HG03280 (cell line): ENCODE measurements at regions not wholly inside any gene's neighbourhood (a gene's known extent, or its start where the extent isn't known, plus 50 kb on each side); places are given as distances from the start of the nearest gene placed in this dataset.

ENCODE experiments used
- ATAC-seq: cut with Tn5 transposase; IDR thresholded peaks from one replicate; pipeline ENCODE4 v1.9.1; 2021; ENCODE audit warnings: mild to moderate bottlenecking, moderate library complexity; ENCODE audit not compliant: unreplicated experiment

DNA sequence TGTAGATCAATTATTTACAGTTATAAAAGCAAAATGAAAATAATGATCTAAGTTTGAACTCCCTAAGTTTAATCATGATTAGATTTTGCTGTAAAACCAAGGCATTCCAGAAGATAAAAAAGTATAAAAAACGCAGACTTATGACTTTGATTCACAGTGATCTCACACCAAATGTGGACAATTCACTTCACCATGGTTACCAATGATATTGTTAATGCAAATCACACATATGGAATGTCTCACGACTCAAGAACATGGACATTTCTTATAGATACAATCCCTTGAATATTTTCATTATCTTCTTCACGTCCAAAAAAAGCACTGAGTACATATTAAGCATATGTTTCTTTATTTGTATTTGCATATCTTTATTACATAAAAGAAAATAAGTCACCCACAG lies 1054.2 kb downstream of the NAALADL2 start:
- no peak for ATAC-seq

DNA sequence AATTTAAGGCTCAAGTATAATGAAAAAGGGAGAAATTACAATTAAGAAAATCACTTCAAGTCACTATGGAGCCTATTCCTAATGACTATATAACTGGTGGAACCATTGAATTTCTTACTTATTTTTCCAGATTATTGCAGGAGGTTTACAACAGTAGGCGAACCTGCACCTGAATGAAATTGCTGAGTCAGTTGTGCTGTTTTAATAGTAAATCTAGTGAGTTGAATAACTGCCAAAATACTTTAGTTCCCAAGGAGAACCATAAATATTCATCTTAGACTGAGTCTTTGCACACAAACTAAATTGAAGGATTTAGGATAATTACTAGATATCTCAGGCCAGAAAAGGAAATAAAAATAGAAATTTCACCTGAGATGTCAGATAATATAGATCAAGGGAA lies 1052.8 kb downstream of the NAALADL2 start:
- no peak for ATAC-seq

DNA sequence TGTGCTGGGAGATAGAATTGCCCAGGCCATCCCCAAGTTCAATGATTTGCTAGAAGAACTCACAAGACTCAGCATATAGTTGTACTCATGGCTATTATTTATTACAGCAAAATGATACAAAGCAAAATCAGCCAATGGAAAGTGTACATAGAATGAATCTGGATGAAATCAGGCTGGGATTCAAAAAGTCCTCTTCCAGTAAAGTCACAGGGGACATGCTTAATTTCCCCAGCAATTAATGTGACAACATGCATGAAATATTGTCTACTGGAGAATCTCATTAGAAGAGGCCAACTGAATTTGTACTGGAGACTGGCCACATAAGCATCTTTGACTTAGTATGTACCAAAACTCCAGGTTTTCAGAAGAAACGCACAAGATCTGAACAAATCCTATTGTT lies 1043.1 kb downstream of the NAALADL2 start:
- no peak for ATAC-seq

DNA sequence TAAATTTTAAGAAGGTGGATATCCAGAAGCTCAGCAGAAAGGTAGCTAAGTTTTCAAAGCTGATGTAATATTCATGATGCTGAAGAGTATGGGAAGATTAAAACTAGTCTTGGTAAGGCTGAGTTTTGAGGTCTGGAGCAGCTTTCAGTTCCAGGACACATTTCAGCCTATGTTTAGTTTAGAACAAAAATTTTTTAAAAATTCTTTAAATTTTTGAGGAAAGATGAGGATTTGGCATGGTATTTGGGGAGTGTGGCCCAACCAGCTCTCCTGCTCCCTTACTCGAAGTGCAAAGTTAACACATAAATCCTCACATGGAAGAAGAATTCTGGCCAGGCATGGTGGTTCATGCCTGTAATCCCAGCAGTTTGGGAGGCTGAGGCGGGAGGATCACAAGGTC lies 1039.1 kb downstream of the NAALADL2 start:
- no peak for ATAC-seq

DNA sequence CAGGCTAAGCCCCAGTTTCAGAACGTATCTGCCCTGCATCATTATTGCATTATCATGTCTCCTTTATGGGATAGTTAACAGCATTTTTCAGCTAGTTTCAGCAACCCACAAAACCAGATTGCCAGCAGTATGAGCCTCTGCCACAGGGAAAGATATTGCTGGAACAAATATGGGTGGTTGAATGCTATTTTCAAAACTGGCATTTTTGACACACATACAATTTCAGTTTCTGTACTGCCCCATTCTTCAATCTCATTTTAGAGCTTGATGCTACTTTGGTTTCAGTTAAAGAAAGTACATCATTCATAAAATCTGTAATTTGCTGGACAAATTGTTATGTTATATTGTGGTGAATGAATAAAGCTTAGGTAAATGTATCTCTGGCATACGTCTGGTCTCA lies 1037.5 kb downstream of the NAALADL2 start:
- ATAC-seq, result no peak

DNA sequence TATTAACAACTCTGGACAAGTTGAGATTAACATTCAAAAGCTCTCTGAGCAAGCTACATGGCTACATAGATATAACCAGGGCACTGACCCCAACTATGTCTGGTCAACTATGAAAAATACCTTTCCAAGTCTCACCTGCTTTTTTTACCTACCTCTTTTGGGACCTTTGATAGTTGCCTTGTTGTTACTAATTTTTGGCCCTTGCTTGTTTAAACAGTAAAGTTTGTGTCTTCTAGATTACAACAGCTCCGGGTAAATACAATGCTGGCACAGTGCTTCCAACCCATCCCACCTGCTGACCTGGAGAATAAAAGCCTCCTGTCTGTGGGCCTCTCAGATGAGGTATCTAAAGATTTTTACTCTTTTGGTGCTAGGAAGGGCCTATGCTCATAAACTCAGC lies 1036.6 kb downstream of the NAALADL2 start:
- no peak for ATAC-seq

DNA sequence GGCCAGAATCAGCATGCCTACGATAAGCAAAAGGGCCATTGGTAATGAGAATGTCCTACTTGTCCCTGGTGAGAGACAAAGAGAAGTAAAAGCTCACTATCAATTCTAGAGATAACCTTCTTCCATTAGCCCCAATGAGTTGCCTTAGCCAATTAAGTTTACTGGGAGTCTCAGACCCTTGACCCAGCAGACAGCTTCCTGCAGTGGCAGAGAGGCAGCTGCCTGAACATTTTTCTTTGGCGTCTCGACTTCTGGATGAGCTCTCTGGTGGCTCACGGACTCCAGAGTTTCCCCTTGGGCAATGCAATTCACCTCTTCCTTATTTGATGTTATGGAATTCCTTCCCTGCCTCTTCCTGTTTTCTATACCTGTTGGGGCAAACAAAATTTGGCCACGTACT lies 1034.4 kb downstream of the NAALADL2 start:
- ATAC-seq, result no peak

DNA sequence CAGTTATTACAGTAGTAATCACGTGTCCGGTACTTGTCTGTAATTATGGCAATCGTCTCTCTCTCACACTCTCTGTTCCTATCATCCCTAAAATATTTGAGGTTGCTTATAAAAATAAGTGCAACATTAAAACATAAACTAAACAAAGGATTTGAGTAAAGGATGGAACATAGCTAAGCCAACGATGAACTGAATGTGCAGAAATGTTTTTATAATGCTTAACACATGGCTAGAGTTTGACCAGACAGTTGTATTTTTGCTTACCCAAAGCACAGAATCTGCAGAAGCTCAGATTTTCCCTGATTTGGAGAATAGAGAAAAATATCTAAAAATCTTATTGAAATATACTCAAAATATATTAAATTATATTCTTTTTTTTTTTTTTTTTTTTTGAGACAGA lies 1030.9 kb downstream of the NAALADL2 start:
- ATAC-seq, result no peak

DNA sequence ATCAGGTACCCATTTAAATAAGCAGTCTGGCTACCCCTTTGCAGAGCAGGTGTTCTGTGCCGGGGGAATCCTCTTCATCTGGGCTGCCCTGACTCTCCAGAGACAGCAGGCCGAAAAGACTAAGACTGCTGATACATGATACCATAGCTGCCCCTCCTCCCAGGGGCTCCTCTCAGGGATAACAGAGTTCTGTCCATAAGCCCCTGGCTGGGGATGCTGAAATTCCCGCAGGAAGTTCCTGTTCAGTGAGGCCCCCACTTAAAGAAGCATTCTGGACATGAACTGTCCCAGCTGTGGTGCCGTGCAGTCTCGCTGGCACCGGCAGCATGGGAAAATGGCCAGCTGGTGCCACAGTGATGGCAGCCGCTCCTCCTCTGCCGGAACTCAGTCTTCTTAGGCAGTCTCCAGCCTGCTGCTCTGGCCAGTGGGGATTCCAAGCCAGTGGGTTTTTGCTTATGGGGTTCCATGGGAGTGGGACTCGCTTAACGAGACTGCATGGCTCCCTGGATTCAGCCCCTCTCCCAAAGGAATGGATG lies 1026.2 kb downstream of the NAALADL2 start:
- no peak for ATAC-seq

DNA sequence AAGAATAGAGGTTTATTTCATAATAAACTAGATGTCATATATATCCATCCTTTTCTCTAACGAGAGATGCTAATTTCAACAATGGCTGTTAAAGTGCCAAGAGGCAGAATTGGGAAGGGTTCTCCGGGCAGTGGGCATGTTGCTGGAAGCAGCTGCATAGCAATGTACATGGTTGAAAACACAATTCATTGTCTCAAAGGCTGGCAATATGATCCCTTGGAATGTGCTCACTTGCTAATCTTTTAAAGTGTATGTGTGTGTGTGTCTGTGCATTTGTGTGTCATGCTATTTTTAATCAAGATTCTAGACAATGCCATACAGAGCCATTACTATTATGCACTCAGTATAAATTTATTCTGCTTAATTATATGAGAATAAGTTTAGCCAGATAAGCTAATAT lies 1020.3 kb downstream of the NAALADL2 start:
- ATAC-seq, result no peak

DNA sequence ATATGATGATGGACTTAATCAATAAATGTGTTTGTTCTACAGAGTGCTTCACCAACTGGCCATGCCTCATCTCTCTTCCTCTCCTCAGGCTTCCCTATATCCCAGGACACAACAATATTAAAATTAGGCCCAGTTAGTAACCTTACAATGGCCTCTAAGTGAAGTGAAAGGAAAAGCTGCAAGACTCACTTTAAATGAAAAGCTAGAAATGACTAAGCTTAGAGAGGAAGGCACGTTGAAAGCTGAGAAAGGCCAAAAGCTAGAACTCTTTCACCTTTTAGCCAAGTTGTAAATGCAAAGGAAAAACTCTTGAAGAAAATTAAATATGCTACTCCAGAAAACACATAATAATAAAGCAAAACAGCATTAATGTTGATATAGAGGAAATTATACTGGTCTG lies 1010.3 kb downstream of the NAALADL2 start:
- ATAC-seq, result peak; percentile 55

DNA sequence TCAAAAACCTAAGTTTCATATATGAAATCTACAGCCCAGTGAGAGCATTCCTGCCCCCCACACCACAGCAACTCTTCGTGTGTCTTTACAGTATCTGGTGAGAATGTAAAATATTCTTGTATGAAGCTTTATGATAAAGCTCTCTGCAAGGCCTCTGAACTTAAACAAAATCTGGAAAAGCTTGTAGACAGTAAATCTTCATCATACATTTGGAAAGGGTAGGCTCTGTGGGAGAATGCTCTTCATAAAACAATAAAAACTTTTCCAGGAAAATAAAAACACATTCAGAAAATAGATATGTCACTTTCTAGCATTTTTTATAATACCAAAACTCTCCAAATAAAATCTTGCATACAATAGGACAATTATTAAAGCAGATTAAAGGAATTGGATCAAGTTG lies 1009.5 kb downstream of the NAALADL2 start:
- no peak for ATAC-seq

DNA sequence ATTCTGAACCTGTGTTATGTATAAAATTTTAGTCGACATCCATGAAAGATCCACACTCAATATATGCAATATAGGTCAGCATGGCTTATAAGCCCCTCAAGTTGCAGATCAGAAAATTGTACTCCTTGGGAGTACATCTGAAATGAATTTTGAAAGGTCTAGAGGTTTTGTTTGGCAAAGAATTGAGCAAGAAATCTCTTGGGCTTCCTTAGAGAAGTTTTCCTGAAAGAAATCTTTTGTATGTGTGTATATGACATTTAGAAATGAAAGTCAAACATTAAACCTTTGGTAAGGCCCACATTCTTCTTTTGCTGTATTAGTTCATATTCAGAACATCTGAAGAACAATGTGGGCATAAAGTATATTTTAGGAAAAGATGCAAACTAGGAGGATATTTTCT lies 1006.6 kb downstream of the NAALADL2 start:
- no peak for ATAC-seq

DNA sequence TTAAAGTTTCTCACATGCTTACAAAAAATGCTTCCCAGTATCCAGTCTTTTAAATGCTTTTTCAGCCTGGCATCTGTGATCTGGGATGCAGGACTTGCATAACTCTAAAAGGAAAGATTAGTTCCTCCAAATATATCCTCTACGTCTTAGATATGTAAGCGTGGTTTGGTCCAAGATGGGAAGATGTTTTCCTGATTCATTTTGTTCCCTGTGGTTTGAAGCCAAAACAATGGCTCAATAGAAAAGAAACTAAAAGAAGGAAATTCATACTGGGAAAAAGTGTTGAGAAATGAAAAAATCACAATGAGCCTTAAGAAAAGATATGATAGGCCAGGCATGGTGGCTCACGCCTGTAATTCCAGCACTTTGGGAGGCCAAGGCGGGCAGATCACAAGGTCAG lies 1002.8 kb downstream of the NAALADL2 start:
- no peak for ATAC-seq
